ENCODE measurements at regions not wholly inside any gene's neighbourhood (a gene's known extent, or its start where the extent isn't known, plus 50 kb on each side); places are given as distances from the start of the nearest gene placed in this dataset.

GRCh38 chr2:128413718-128414341, 95.2 kb upstream of the HS6ST1 start:
- Histone ChIP-seq H3K4me3 (no peak overlapping the region), H3K4me1 (no peaks in the 10 kb centered on the region), H3K27ac (no peak overlapping the region), H3K36me3 (no peaks in the 10 kb centered on the region), H3K27me3 (no peaks in the 10 kb centered on the region), H3K9me3 (no peaks in the 10 kb centered on the region)
- intact Hi-C loops (cut with DNase I), result no loop called here
- no peak for TF ChIP-seq CTCF (IDR thresholded peaks at IDR 0.05)
- peak in 1 of 2 donors; percentile 40 for DNase-seq (ENCODE audit: low spot score in 2 of 2)

- H3K27me3 ChIP-seq, result no peaks in the 10 kb centered on the region
- DNase-seq (ENCODE audit: low spot score in 2 of 2), result peak in 1 of 2 donors; percentile 18
Measured at GRCh38 chr2:128414351-128414750, 95.7 kb upstream of the HS6ST1 start.

GRCh38 chr2:128414946-128415778, 96.5 kb upstream of the HS6ST1 start:
- H3K4me1 ChIP-seq, result no peaks in the 10 kb centered on the region
- peak in 1 of 2 donors; percentile 41 for DNase-seq (ENCODE audit: low spot score in 2 of 2)
- no peaks in the 10 kb centered on the region for H3K27me3 ChIP-seq
- H3K36me3 ChIP-seq, result no peaks in the 10 kb centered on the region
- intact Hi-C loops (cut with DNase I), result no loop called here
- no peak for TF ChIP-seq CTCF (IDR thresholded peaks at IDR 0.05)
- no peaks in the 10 kb centered on the region for H3K9me3 ChIP-seq
- no peak overlapping the region for H3K27ac ChIP-seq
- H3K4me3 ChIP-seq, result no peak overlapping the region

More at GRCh38 chr2:128414351-128414750, 95.7 kb upstream of the HS6ST1 start:
- Histone ChIP-seq H3K27ac (no peak overlapping the region), H3K4me3 (no peak overlapping the region), H3K9me3 (no peaks in the 10 kb centered on the region), H3K36me3 (no peaks in the 10 kb centered on the region), H3K4me1 (no peaks in the 10 kb centered on the region)
- no peak for TF ChIP-seq CTCF (IDR thresholded peaks at IDR 0.05)
- intact Hi-C loops (cut with DNase I), result no loop called here

GRCh38 chr2:128415779-128416061, 97.1 kb upstream of the HS6ST1 start:
- TF ChIP-seq CTCF (IDR thresholded peaks at IDR 0.05), result no peak
- DNase-seq (ENCODE audit: low spot score in 2 of 2), result no peak
- Histone ChIP-seq H3K27ac (no peak overlapping the region), H3K4me3 (no peak overlapping the region), H3K27me3 (no peaks in the 10 kb centered on the region), H3K9me3 (no peaks in the 10 kb centered on the region), H3K36me3 (no peaks in the 10 kb centered on the region), H3K4me1 (no peaks in the 10 kb centered on the region)
- intact Hi-C loops (cut with DNase I), result no loop called here

- no peaks in the 10 kb centered on the region for H3K36me3 ChIP-seq
- intact Hi-C loops (cut with DNase I), result no loop called here
- no peaks in the 10 kb centered on the region for H3K27me3 ChIP-seq
- no peak overlapping the region for H3K4me3 ChIP-seq
- no peak overlapping the region for H3K27ac ChIP-seq
- H3K4me1 ChIP-seq, result no peaks in the 10 kb centered on the region
- DNase-seq (ENCODE audit: low spot score in 2 of 2), result peak in 1 of 2 donors; percentile 47
- H3K9me3 ChIP-seq, result no peaks in the 10 kb centered on the region
- no peak for TF ChIP-seq CTCF (IDR thresholded peaks at IDR 0.05)
Measured at GRCh38 chr2:128416109-128416785, 97.6 kb upstream of the HS6ST1 start.
